Upper lobe of right lung (tissue), 1 donor: ENCODE measurements at regions not wholly inside any gene's neighbourhood (a gene's known extent, or its start where the extent isn't known, plus 50 kb on each side); places are given as distances from the start of the nearest gene placed in this dataset.
"Not testable (repeated sequence)": the region's sequence is repeated elsewhere in the genome, so short reads cannot be mapped to it uniquely, and the experiment has no call there.

Experiments
- ATAC-seq: fragments of 200-7000 bp; cut with Tn5 transposase; one replicate; pipeline ENCODE4 v1.9.1; 2020; ENCODE audit warnings: mild to moderate bottlenecking, moderate library complexity
- DNase-seq: peaks from one replicate; pipeline ENCODE4 v3.0.0-alpha.2; 2020
- H3K27ac ChIP-seq: fragments of 200-600 bp; one replicate; pipeline ENCODE4 v1.8.0; 2022
- H3K27me3 ChIP-seq: fragments of 200-600 bp; one replicate; pipeline ENCODE4 v1.8.0; 2022; ENCODE audit warnings: mild to moderate bottlenecking
- H3K36me3 ChIP-seq: fragments of 200-600 bp; one replicate; pipeline ENCODE4 v1.8.0; 2022
- H3K4me1 ChIP-seq: fragments of 200-600 bp; one replicate; pipeline ENCODE4 v1.8.0; 2022
- H3K4me3 ChIP-seq: fragments of 200-600 bp; one replicate; pipeline ENCODE4 v1.8.0; 2022; ENCODE audit warnings: mild to moderate bottlenecking
- H3K9me3 ChIP-seq: fragments of 200-600 bp; one replicate; pipeline ENCODE4 v1.8.0; 2022
- CTCF ChIP-seq: fragments of 200-600 bp; IDR thresholded peaks from one replicate; pipeline ENCODE4 v1.8.0; 2022; ENCODE audit warnings: antibody characterized with exemption
- intact Hi-C: fragments of 100-400 bp; cut with DNase I; formaldehyde crosslinking; loops from one replicate; pipeline ENCODE4 v1.11.0; 2022
- donor health status: DM: no; HTN: yes; CAD: no; lungs with severe emphysema.

GRCh38 chr3:15861163-15861562 lies 63.4 kb upstream of the ANKRD28 start:
- intact Hi-C loops, result no loop called here
- H3K4me1 ChIP-seq, result peaks cover 12% of the 10 kb centered on the region

GRCh38 chr3:15872807-15873206 lies 75.0 kb upstream of the ANKRD28 start:
- no peaks in the 10 kb centered on the region for H3K4me1 ChIP-seq
- no peaks in the 10 kb centered on the region for H3K27me3 ChIP-seq
- ATAC-seq (no peak), DNase-seq (no peak)
- H3K27ac ChIP-seq, result no peak overlapping the region
- intact Hi-C loops, result no loop called here
- TF ChIP-seq CTCF, result no peak
- no peak overlapping the region for H3K4me3 ChIP-seq
- no peaks in the 10 kb centered on the region for H3K9me3 ChIP-seq
- no peaks in the 10 kb centered on the region for H3K36me3 ChIP-seq

More at GRCh38 chr3:15861163-15861562, 63.4 kb upstream of the ANKRD28 start:
- ATAC-seq (no peak), DNase-seq (no peak)
- Histone ChIP-seq H3K9me3 (no peaks in the 10 kb centered on the region), H3K4me3 (no peak overlapping the region), H3K36me3 (no peaks in the 10 kb centered on the region), H3K27ac (no peak overlapping the region), H3K27me3 (no peaks in the 10 kb centered on the region)
- TF ChIP-seq CTCF, result no peak

GRCh38 chr3:15873415-15873814 lies 75.6 kb upstream of the ANKRD28 start:
- Histone ChIP-seq H3K4me3 (no peak overlapping the region), H3K27me3 (no peaks in the 10 kb centered on the region), H3K27ac (no peak overlapping the region), H3K4me1 (no peaks in the 10 kb centered on the region), H3K9me3 (no peaks in the 10 kb centered on the region), H3K36me3 (no peaks in the 10 kb centered on the region)
- TF ChIP-seq CTCF, result no peak
- no peak for ATAC-seq
- intact Hi-C loops, result no loop called here
- no peak for DNase-seq

- no peak for TF ChIP-seq CTCF
- Histone ChIP-seq H3K4me3 (no peak overlapping the region), H3K36me3 (no peaks in the 10 kb centered on the region), H3K27ac (no peak overlapping the region), H3K27me3 (no peaks in the 10 kb centered on the region), H3K4me1 (no peaks in the 10 kb centered on the region), H3K9me3 (no peaks in the 10 kb centered on the region)
- ATAC-seq (no peak), DNase-seq (no peak)
- intact Hi-C loops, result no loop called here
These were observed 77.4 kb upstream of the ANKRD28 start for GRCh38 chr3:15875016-15875689.

GRCh38 chr3:15876669-15877068 lies 78.9 kb upstream of the ANKRD28 start:
- no peak for DNase-seq
- H3K4me3 ChIP-seq, result no peak overlapping the region
- no peaks in the 10 kb centered on the region for H3K4me1 ChIP-seq
- H3K27me3 ChIP-seq, result no peaks in the 10 kb centered on the region
- no peaks in the 10 kb centered on the region for H3K9me3 ChIP-seq
- H3K36me3 ChIP-seq, result no peaks in the 10 kb centered on the region
- intact Hi-C loops, result no loop called here
- H3K27ac ChIP-seq, result no peak overlapping the region
- no peak for TF ChIP-seq CTCF
- no peak for ATAC-seq

- no peak for TF ChIP-seq CTCF
- intact Hi-C loops, result no loop called here
- Histone ChIP-seq H3K36me3 (no peaks in the 10 kb centered on the region), H3K27me3 (no peaks in the 10 kb centered on the region), H3K4me1 (no peaks in the 10 kb centered on the region), H3K27ac (no peak overlapping the region), H3K4me3 (no peak overlapping the region), H3K9me3 (no peaks in the 10 kb centered on the region)
- ATAC-seq, result no peak
- no peak for DNase-seq
These were observed 80.0 kb upstream of the ANKRD28 start for GRCh38 chr3:15877813-15878212.

GRCh38 chr3:15879787-15880186 lies 82.0 kb upstream of the ANKRD28 start:
- H3K27me3 ChIP-seq, H3K9me3 ChIP-seq, ATAC-seq, H3K36me3 ChIP-seq, H3K4me1 ChIP-seq, H3K27ac ChIP-seq, H3K4me3 ChIP-seq, intact Hi-C loops, DNase-seq: not testable (repeated sequence)
